ENCODE measurements at regions not wholly inside any gene's neighbourhood (a gene's known extent, or its start where the extent isn't known, plus 50 kb on each side); places are given as distances from the start of the nearest gene placed in this dataset.

- 93% methylated on average over 6 of the region's 6 CpGs for WGBS
- intact Hi-C loops (cut with DNase I): no loop called here
- Histone ChIP-seq H3K27me3 (no peaks in the 10 kb centered on the region), H3K9me3 (peaks cover 0 to 14% (median 4%) of the 10 kb centered on the region in 4 donors), H3K4me3 (no peak overlapping the region), H3K4me1 (no peaks in the 10 kb centered on the region), H3K36me3 (no peaks in the 10 kb centered on the region), H3K27ac (replicated peaks in 1 of 4) (no peak overlapping the region)
- DNase-seq (ENCODE audit: extremely low spot score): no peak
- no peak for TF ChIP-seq POLR2AphosphoS5 (IDR thresholded peaks at IDR 0.05)
- TF ChIP-seq CTCF (IDR thresholded peaks at IDR 0.05): no peak
- no peak for TF ChIP-seq EP300 (IDR thresholded peaks at IDR 0.05)
- no peak for TF ChIP-seq POLR2A (IDR thresholded peaks at IDR 0.05; ENCODE audit: low read depth)
Measured at GRCh38 chr17:77299256-77300015, 158.7 kb downstream of the SEC14L1 start.

GRCh38 chr17:77300016-77300686, 159.4 kb downstream of the SEC14L1 start:
- Histone ChIP-seq H3K4me3 (no peak overlapping the region), H3K27me3 (no peaks in the 10 kb centered on the region), H3K27ac (replicated peaks in 1 of 4) (no peak overlapping the region), H3K4me1 (no peaks in the 10 kb centered on the region), H3K36me3 (no peaks in the 10 kb centered on the region), H3K9me3 (peaks cover 0 to 14% (median 4%) of the 10 kb centered on the region in 4 donors)
- 92% methylated on average over 4 of the region's 4 CpGs for WGBS
- TF ChIP-seq CTCF (IDR thresholded peaks at IDR 0.05): no peak
- no peak for TF ChIP-seq POLR2AphosphoS5 (IDR thresholded peaks at IDR 0.05)
- TF ChIP-seq POLR2A (IDR thresholded peaks at IDR 0.05; ENCODE audit: low read depth): no peak
- no peak for TF ChIP-seq EP300 (IDR thresholded peaks at IDR 0.05)
- intact Hi-C loops (cut with DNase I): no loop called here
- no peak for DNase-seq (ENCODE audit: extremely low spot score)

- no peaks in the 10 kb centered on the region for H3K4me1 ChIP-seq
- H3K27ac ChIP-seq (replicated peaks in 1 of 4): no peak overlapping the region
- H3K9me3 ChIP-seq: peaks cover 0 to 14% (median 4%) of the 10 kb centered on the region in 4 donors
- TF ChIP-seq POLR2A (IDR thresholded peaks at IDR 0.05; ENCODE audit: low read depth) (no peak), CTCF (IDR thresholded peaks at IDR 0.05) (no peak), POLR2AphosphoS5 (IDR thresholded peaks at IDR 0.05) (no peak), EP300 (IDR thresholded peaks at IDR 0.05) (no peak)
- no peak for DNase-seq (ENCODE audit: extremely low spot score)
- no peaks in the 10 kb centered on the region for H3K27me3 ChIP-seq
- H3K36me3 ChIP-seq: no peaks in the 10 kb centered on the region
- no peak overlapping the region for H3K4me3 ChIP-seq
- 91% methylated on average over 8 of the region's 8 CpGs for WGBS
- intact Hi-C loops (cut with DNase I): no loop called here
Measured at GRCh38 chr17:77301694-77302266, 161.0 kb downstream of the SEC14L1 start.

- WGBS: 97% methylated on average over 8 of the region's 8 CpGs
- H3K4me3 ChIP-seq: no peak overlapping the region
- no peaks in the 10 kb centered on the region for H3K36me3 ChIP-seq
- no peaks in the 10 kb centered on the region for H3K4me1 ChIP-seq
- H3K9me3 ChIP-seq: peaks cover 0 to 14% (median 4%) of the 10 kb centered on the region in 4 donors
- TF ChIP-seq POLR2AphosphoS5 (IDR thresholded peaks at IDR 0.05) (no peak), POLR2A (IDR thresholded peaks at IDR 0.05; ENCODE audit: low read depth) (no peak), EP300 (IDR thresholded peaks at IDR 0.05) (no peak), CTCF (IDR thresholded peaks at IDR 0.05) (no peak)
- no peaks in the 10 kb centered on the region for H3K27me3 ChIP-seq
- intact Hi-C loops (cut with DNase I): no loop called here
- H3K27ac ChIP-seq (replicated peaks in 1 of 4): no peak overlapping the region
- DNase-seq (ENCODE audit: extremely low spot score): no peak
Measured at GRCh38 chr17:77302682-77303081, 161.9 kb downstream of the SEC14L1 start.
